ENCODE measurements at regions not wholly inside any gene's neighbourhood (a gene's known extent, or its start where the extent isn't known, plus 50 kb on each side); places are given as distances from the start of the nearest gene placed in this dataset.

- Histone ChIP-seq H3K4me2 (ENCODE audit: low read length) (no peak overlapping the region), H3K79me2 (ENCODE audit: insufficient read depth, low read length) (no peaks in the 10 kb centered on the region), H3K9ac (ENCODE audit: low read length) (no peak overlapping the region), H3K27me3 (ENCODE audit: insufficient read depth, low read length) (no peaks in the 10 kb centered on the region), H3K4me1 (ENCODE audit: insufficient read depth, low read length, severe bottlenecking) (no peaks in the 10 kb centered on the region), H3F3A (ENCODE audit: insufficient read depth, low read length) (no peaks in the 10 kb centered on the region), H3K9me3 (ENCODE audit: low read length) (no peaks in the 10 kb centered on the region), H2AFZ (ENCODE audit: low read length) (no peak overlapping the region), H3K27ac (ENCODE audit: low read depth, low read length, poor library complexity, severe bottlenecking) (no peak overlapping the region), H3K36me3 (ENCODE audit: insufficient read depth, low read length) (no peaks in the 10 kb centered on the region), H4K20me1 (ENCODE audit: insufficient read depth, low read length) (no peaks in the 10 kb centered on the region), H3K9me2 (ENCODE audit: low read depth, low read length) (no peaks in the 10 kb centered on the region), H3K4me3 (ENCODE audit: low read depth, low read length, poor library complexity, severe bottlenecking) (no peak overlapping the region)
- TF ChIP-seq CTCF (IDR thresholded peaks at IDR 0.05; ENCODE audit: low read length) (no peak), EZH2 (IDR thresholded peaks at IDR 0.05; ENCODE audit: borderline replicate concordance, low read length) (no peak)
These were observed 2264.0 kb downstream of the ARAP2 start for GRCh38 chr4:33980361-33980760.

- no peak overlapping the region for H3K4me2 ChIP-seq (ENCODE audit: low read length)
- H4K20me1 ChIP-seq (ENCODE audit: insufficient read depth, low read length): no peaks in the 10 kb centered on the region
- no peaks in the 10 kb centered on the region for H3K9me3 ChIP-seq (ENCODE audit: low read length)
- no peak overlapping the region for H3K27ac ChIP-seq (ENCODE audit: low read depth, low read length, poor library complexity, severe bottlenecking)
- H3K36me3 ChIP-seq (ENCODE audit: insufficient read depth, low read length): no peaks in the 10 kb centered on the region
- no peak overlapping the region for H3K9ac ChIP-seq (ENCODE audit: low read length)
- no peak overlapping the region for H2AFZ ChIP-seq (ENCODE audit: low read length)
- no peaks in the 10 kb centered on the region for H3K27me3 ChIP-seq (ENCODE audit: insufficient read depth, low read length)
- H3K4me3 ChIP-seq (ENCODE audit: low read depth, low read length, poor library complexity, severe bottlenecking): no peak overlapping the region
- H3K9me2 ChIP-seq (ENCODE audit: low read depth, low read length): no peaks in the 10 kb centered on the region
- H3F3A ChIP-seq (ENCODE audit: insufficient read depth, low read length): no peaks in the 10 kb centered on the region
- TF ChIP-seq CTCF (IDR thresholded peaks at IDR 0.05; ENCODE audit: low read length) (no peak), EZH2 (IDR thresholded peaks at IDR 0.05; ENCODE audit: borderline replicate concordance, low read length) (no peak)
- H3K79me2 ChIP-seq (ENCODE audit: insufficient read depth, low read length): no peaks in the 10 kb centered on the region
- H3K4me1 ChIP-seq (ENCODE audit: insufficient read depth, low read length, severe bottlenecking): no peaks in the 10 kb centered on the region
These were observed 2254.4 kb downstream of the ARAP2 start for GRCh38 chr4:33989820-33990443.

- no peak overlapping the region for H3K4me3 ChIP-seq (ENCODE audit: low read depth, low read length, poor library complexity, severe bottlenecking)
- no peaks in the 10 kb centered on the region for H3K36me3 ChIP-seq (ENCODE audit: insufficient read depth, low read length)
- H3K27ac ChIP-seq (ENCODE audit: low read depth, low read length, poor library complexity, severe bottlenecking): no peak overlapping the region
- no peaks in the 10 kb centered on the region for H3K27me3 ChIP-seq (ENCODE audit: insufficient read depth, low read length)
- no peaks in the 10 kb centered on the region for H3K9me3 ChIP-seq (ENCODE audit: low read length)
- H2AFZ ChIP-seq (ENCODE audit: low read length): no peak overlapping the region
- no peaks in the 10 kb centered on the region for H3K4me1 ChIP-seq (ENCODE audit: insufficient read depth, low read length, severe bottlenecking)
- H4K20me1 ChIP-seq (ENCODE audit: insufficient read depth, low read length): no peaks in the 10 kb centered on the region
- H3K79me2 ChIP-seq (ENCODE audit: insufficient read depth, low read length): no peaks in the 10 kb centered on the region
- no peak overlapping the region for H3K9ac ChIP-seq (ENCODE audit: low read length)
- no peaks in the 10 kb centered on the region for H3F3A ChIP-seq (ENCODE audit: insufficient read depth, low read length)
- H3K4me2 ChIP-seq (ENCODE audit: low read length): no peak overlapping the region
- no peak for TF ChIP-seq EZH2 (IDR thresholded peaks at IDR 0.05; ENCODE audit: borderline replicate concordance, low read length)
- no peak for TF ChIP-seq CTCF (IDR thresholded peaks at IDR 0.05; ENCODE audit: low read length)
- no peaks in the 10 kb centered on the region for H3K9me2 ChIP-seq (ENCODE audit: low read depth, low read length)
These were observed 2248.1 kb downstream of the ARAP2 start for GRCh38 chr4:33996075-33996718.

Data from OCI-LY1 (cell line).